ENCODE measurements at regions not wholly inside any gene's neighbourhood (a gene's known extent, or its start where the extent isn't known, plus 50 kb on each side); places are given as distances from the start of the nearest gene placed in this dataset.
"Not testable (repeated sequence)": the region's sequence is repeated elsewhere in the genome, so short reads cannot be mapped to it uniquely, and the experiment has no call there.

DNA sequence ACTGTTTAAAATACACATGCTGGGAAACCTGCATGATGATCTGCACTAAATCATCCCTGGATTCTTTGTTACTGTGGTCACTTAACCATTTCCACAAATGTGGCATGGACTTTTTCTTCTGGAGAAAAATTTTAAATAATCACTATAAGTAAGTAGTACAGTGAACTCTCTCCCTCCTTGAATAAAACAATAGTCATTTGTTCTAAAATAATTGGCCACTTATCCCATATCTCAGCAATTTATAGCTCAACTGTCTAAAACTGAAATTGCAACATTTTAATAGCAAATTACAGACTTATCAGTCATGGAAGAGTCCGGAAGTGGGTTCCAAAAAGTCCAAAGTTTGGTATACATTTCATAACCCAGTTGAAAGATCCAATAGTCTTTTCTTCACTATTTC lies 90.9 kb downstream of the MTERF1 start:
- DNase-seq: no peak

- not testable (repeated sequence) for DNase-seq
These were observed 89.9 kb downstream of the MTERF1 start for GRCh38 chr7:91790646-91791045.

GRCh38 chr7:91796122-91796521 lies 84.4 kb downstream of the MTERF1 start:
- no peak for DNase-seq

- DNase-seq: no peak
These were observed 82.1 kb downstream of the MTERF1 start for GRCh38 chr7:91798425-91798824.

DNA sequence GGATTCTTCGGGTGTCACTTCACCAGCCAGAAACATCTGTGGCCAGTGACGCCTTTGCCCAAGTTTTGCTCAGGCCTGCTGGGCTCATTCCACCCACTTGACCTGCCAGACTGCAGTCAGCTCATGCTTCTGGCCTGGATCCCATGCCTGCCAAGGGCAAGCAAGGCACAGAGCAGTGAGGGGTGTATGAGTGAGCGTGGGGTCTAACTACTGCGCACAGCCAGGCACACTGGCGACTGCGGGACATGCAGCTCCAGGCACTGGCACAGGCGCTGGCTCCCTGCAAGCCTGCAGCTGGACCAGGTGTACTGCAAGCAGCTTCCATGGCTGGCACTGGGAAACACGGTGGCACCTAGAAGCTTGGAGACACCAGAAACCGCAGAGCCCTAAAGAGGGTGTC lies 80.1 kb downstream of the MTERF1 start:
- no peak for DNase-seq

DNA sequence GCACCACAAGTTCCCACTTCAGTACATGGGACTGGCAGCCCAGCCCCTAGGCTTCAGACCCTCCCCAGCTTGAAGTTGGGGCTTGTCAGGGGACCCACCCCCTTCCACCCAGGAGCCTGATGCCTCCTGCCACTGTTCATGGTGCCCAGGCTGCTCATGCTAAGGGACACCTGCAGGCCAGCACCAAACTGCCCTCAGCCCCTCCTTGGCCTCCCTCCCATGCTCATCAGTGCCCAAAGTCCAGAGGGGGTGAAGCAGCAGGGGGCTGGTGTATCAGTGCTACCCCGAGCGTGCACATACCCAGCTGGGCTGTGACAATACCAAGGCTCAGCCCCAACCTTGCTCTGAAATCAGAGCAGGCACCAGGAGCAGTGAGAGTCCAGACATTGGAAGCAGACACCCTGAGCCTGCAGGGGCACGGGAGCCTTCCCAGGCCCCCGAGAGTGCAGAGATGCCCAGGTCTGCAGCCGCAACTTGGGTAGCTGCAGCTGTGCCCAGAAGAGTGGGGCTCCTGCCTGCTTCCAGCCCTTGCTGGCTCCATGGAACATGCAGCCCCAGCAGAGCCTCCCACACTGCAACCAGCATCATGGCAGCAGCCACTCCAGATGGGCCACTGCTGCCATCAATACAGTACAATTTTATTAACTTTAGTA lies 79.0 kb downstream of the MTERF1 start:
- no peak for DNase-seq

- DNase-seq: no peak
These were observed 69.3 kb downstream of the MTERF1 start for GRCh38 chr7:91811236-91811635.

GRCh38 chr7:91811641-91812040 lies 68.9 kb downstream of the MTERF1 start:
- no peak for DNase-seq

- DNase-seq: no peak
These were observed 68.1 kb downstream of the MTERF1 start for GRCh38 chr7:91812388-91812787.

DNA sequence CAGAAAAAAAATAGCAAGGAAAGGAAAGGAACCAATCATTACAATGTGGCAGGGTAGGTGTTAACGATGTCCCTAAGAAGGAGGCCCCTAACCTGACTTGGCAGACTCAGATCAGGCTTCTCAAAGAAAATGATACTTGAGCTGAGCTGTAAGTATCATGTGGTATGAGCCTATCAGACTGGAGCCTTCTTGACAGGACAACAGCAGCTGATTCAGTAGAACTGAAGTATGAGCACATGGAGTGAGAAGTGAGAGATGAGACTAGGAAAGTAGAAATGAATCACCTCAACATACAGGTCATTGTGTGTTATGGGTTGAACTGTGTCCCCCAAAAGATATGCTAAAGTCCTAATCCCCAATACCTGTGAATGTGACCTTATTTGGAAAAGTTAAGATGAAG lies 66.3 kb downstream of the MTERF1 start:
- DNase-seq: no peak

All from islet precursor cell (in vitro differentiated cells).